ENCODE measurements at regions not wholly inside any gene's neighbourhood (a gene's known extent, or its start where the extent isn't known, plus 50 kb on each side); places are given as distances from the start of the nearest gene placed in this dataset.
"Not testable (repeated sequence)": the region's sequence is repeated elsewhere in the genome, so short reads cannot be mapped to it uniquely, and the experiment has no call there.

GRCh38 chr6:156191895-156192294 lies 585.3 kb upstream of the ARID1B start:
- DNase-seq, result no peak
- Histone ChIP-seq H3K27me3 (ENCODE audit: control insufficient read depth, insufficient read depth, low read length) (no peaks in the 10 kb centered on the region), H3K4me3 (ENCODE audit: low read length) (no peak overlapping the region), H3K36me3 (ENCODE audit: control insufficient read depth, insufficient read depth, low read length) (no peaks in the 10 kb centered on the region), H3K4me1 (ENCODE audit: control insufficient read depth, insufficient read depth, low read length) (no peaks in the 10 kb centered on the region), H3K9me3 (ENCODE audit: control insufficient read depth, low read depth, low read length) (peaks cover 3% of the 10 kb centered on the region), H3K27ac (ENCODE audit: low read length) (no peak overlapping the region)
- 92% methylated on average over 2 of the region's 3 CpGs for WGBS (ENCODE audit: insufficient coverage, low lambda C conversion rate)

- H3K4me3 ChIP-seq (ENCODE audit: low read length); H3K27me3 ChIP-seq (ENCODE audit: control insufficient read depth, insufficient read depth, low read length); DNase-seq; H3K36me3 ChIP-seq (ENCODE audit: control insufficient read depth, insufficient read depth, low read length); H3K4me1 ChIP-seq (ENCODE audit: control insufficient read depth, insufficient read depth, low read length); H3K27ac ChIP-seq (ENCODE audit: low read length); H3K9me3 ChIP-seq (ENCODE audit: control insufficient read depth, low read depth, low read length): not testable (repeated sequence)
Measured at GRCh38 chr6:156191390-156191789, 585.8 kb upstream of the ARID1B start.

GRCh38 chr6:156190270-156190669 lies 586.9 kb upstream of the ARID1B start:
- no CpG with 5 or more reads among the region's 6 CpGs for WGBS (ENCODE audit: insufficient coverage, low lambda C conversion rate)
- no peaks in the 10 kb centered on the region for H3K27me3 ChIP-seq (ENCODE audit: control insufficient read depth, insufficient read depth, low read length)
- no peaks in the 10 kb centered on the region for H3K36me3 ChIP-seq (ENCODE audit: control insufficient read depth, insufficient read depth, low read length)
- no peak for DNase-seq
- no peak overlapping the region for H3K4me3 ChIP-seq (ENCODE audit: low read length)
- H3K27ac ChIP-seq (ENCODE audit: low read length), result no peak overlapping the region
- no peaks in the 10 kb centered on the region for H3K4me1 ChIP-seq (ENCODE audit: control insufficient read depth, insufficient read depth, low read length)
- H3K9me3 ChIP-seq (ENCODE audit: control insufficient read depth, low read depth, low read length), result peaks cover 3% of the 10 kb centered on the region

GRCh38 chr6:156189714-156190113 lies 587.5 kb upstream of the ARID1B start:
- Histone ChIP-seq H3K36me3 (ENCODE audit: control insufficient read depth, insufficient read depth, low read length) (no peaks in the 10 kb centered on the region), H3K27me3 (ENCODE audit: control insufficient read depth, insufficient read depth, low read length) (no peaks in the 10 kb centered on the region), H3K4me1 (ENCODE audit: control insufficient read depth, insufficient read depth, low read length) (no peaks in the 10 kb centered on the region), H3K4me3 (ENCODE audit: low read length) (no peak overlapping the region), H3K9me3 (ENCODE audit: control insufficient read depth, low read depth, low read length) (peaks cover 3% of the 10 kb centered on the region), H3K27ac (ENCODE audit: low read length) (no peak overlapping the region)
- no peak for DNase-seq

- Histone ChIP-seq H3K4me3 (ENCODE audit: low read length) (no peak overlapping the region), H3K36me3 (ENCODE audit: control insufficient read depth, insufficient read depth, low read length) (no peaks in the 10 kb centered on the region), H3K27ac (ENCODE audit: low read length) (no peak overlapping the region), H3K27me3 (ENCODE audit: control insufficient read depth, insufficient read depth, low read length) (no peaks in the 10 kb centered on the region), H3K4me1 (ENCODE audit: control insufficient read depth, insufficient read depth, low read length) (no peaks in the 10 kb centered on the region), H3K9me3 (ENCODE audit: control insufficient read depth, low read depth, low read length) (peaks cover 3% of the 10 kb centered on the region)
- WGBS (ENCODE audit: insufficient coverage, low lambda C conversion rate), result no CpG with 5 or more reads among the region's 2 CpGs
- no peak for DNase-seq
Measured at GRCh38 chr6:156189195-156189594, 588.0 kb upstream of the ARID1B start.

GRCh38 chr6:156185113-156185512 lies 592.1 kb upstream of the ARID1B start:
- DNase-seq, result no peak
- Histone ChIP-seq H3K9me3 (ENCODE audit: control insufficient read depth, low read depth, low read length) (no peaks in the 10 kb centered on the region), H3K27me3 (ENCODE audit: control insufficient read depth, insufficient read depth, low read length) (no peaks in the 10 kb centered on the region), H3K4me3 (ENCODE audit: low read length) (no peak overlapping the region), H3K36me3 (ENCODE audit: control insufficient read depth, insufficient read depth, low read length) (no peaks in the 10 kb centered on the region), H3K27ac (ENCODE audit: low read length) (no peak overlapping the region), H3K4me1 (ENCODE audit: control insufficient read depth, insufficient read depth, low read length) (no peaks in the 10 kb centered on the region)
- WGBS (ENCODE audit: insufficient coverage, low lambda C conversion rate), result 50% methylated on average over 1 of the region's 3 CpGs

GRCh38 chr6:156183678-156184077 lies 593.5 kb upstream of the ARID1B start:
- WGBS (ENCODE audit: insufficient coverage, low lambda C conversion rate), result no CpG with 5 or more reads among the region's 3 CpGs
- no peaks in the 10 kb centered on the region for H3K9me3 ChIP-seq (ENCODE audit: control insufficient read depth, low read depth, low read length)
- DNase-seq, result no peak
- H3K4me3 ChIP-seq (ENCODE audit: low read length), result no peak overlapping the region
- H3K36me3 ChIP-seq (ENCODE audit: control insufficient read depth, insufficient read depth, low read length), result no peaks in the 10 kb centered on the region
- H3K27me3 ChIP-seq (ENCODE audit: control insufficient read depth, insufficient read depth, low read length), result no peaks in the 10 kb centered on the region
- no peak overlapping the region for H3K27ac ChIP-seq (ENCODE audit: low read length)
- no peaks in the 10 kb centered on the region for H3K4me1 ChIP-seq (ENCODE audit: control insufficient read depth, insufficient read depth, low read length)

GRCh38 chr6:156182356-156182755 lies 594.8 kb upstream of the ARID1B start:
- Histone ChIP-seq H3K9me3 (ENCODE audit: control insufficient read depth, low read depth, low read length) (no peaks in the 10 kb centered on the region), H3K27me3 (ENCODE audit: control insufficient read depth, insufficient read depth, low read length) (no peaks in the 10 kb centered on the region), H3K36me3 (ENCODE audit: control insufficient read depth, insufficient read depth, low read length) (no peaks in the 10 kb centered on the region), H3K4me3 (ENCODE audit: low read length) (no peak overlapping the region), H3K27ac (ENCODE audit: low read length) (no peak overlapping the region), H3K4me1 (ENCODE audit: control insufficient read depth, insufficient read depth, low read length) (no peaks in the 10 kb centered on the region)
- 50% methylated on average over 1 of the region's 2 CpGs for WGBS (ENCODE audit: insufficient coverage, low lambda C conversion rate)
- no peak for DNase-seq

GRCh38 chr6:156181506-156181905 lies 595.7 kb upstream of the ARID1B start:
- WGBS (ENCODE audit: insufficient coverage, low lambda C conversion rate), result 100% methylated on average over 2 of the region's 6 CpGs
- H3K4me1 ChIP-seq (ENCODE audit: control insufficient read depth, insufficient read depth, low read length), result no peaks in the 10 kb centered on the region

GRCh38 chr6:156175971-156176421 lies 601.2 kb upstream of the ARID1B start:
- Histone ChIP-seq H3K4me3 (ENCODE audit: low read length) (no peak overlapping the region), H3K36me3 (ENCODE audit: control insufficient read depth, insufficient read depth, low read length) (no peaks in the 10 kb centered on the region), H3K27ac (ENCODE audit: low read length) (no peak overlapping the region), H3K27me3 (ENCODE audit: control insufficient read depth, insufficient read depth, low read length) (no peaks in the 10 kb centered on the region), H3K4me1 (ENCODE audit: control insufficient read depth, insufficient read depth, low read length) (no peaks in the 10 kb centered on the region), H3K9me3 (ENCODE audit: control insufficient read depth, low read depth, low read length) (no peaks in the 10 kb centered on the region)
- WGBS (ENCODE audit: insufficient coverage, low lambda C conversion rate), result no CpG with 5 or more reads among the region's 12 CpGs
- peak; percentile 7 to 14 for DNase-seq

More at GRCh38 chr6:156181506-156181905, 595.7 kb upstream of the ARID1B start:
- no peaks in the 10 kb centered on the region for H3K27me3 ChIP-seq (ENCODE audit: control insufficient read depth, insufficient read depth, low read length)
- H3K9me3 ChIP-seq (ENCODE audit: control insufficient read depth, low read depth, low read length), result no peaks in the 10 kb centered on the region
- DNase-seq, result no peak
- no peak overlapping the region for H3K4me3 ChIP-seq (ENCODE audit: low read length)
- H3K27ac ChIP-seq (ENCODE audit: low read length), result no peak overlapping the region
- no peaks in the 10 kb centered on the region for H3K36me3 ChIP-seq (ENCODE audit: control insufficient read depth, insufficient read depth, low read length)

GRCh38 chr6:156175433-156175832 lies 601.7 kb upstream of the ARID1B start:
- Histone ChIP-seq H3K9me3 (ENCODE audit: control insufficient read depth, low read depth, low read length) (no peaks in the 10 kb centered on the region), H3K36me3 (ENCODE audit: control insufficient read depth, insufficient read depth, low read length) (no peaks in the 10 kb centered on the region), H3K27ac (ENCODE audit: low read length) (no peak overlapping the region), H3K27me3 (ENCODE audit: control insufficient read depth, insufficient read depth, low read length) (no peaks in the 10 kb centered on the region), H3K4me1 (ENCODE audit: control insufficient read depth, insufficient read depth, low read length) (no peaks in the 10 kb centered on the region), H3K4me3 (ENCODE audit: low read length) (no peak overlapping the region)
- DNase-seq, result no peak
- WGBS (ENCODE audit: insufficient coverage, low lambda C conversion rate), result 100% methylated on average over 1 of the region's 3 CpGs

Data from large intestine (tissue), 3 donors.